HEK293 (cell line): ENCODE measurements at regions not wholly inside any gene's neighbourhood (a gene's known extent, or its start where the extent isn't known, plus 50 kb on each side); places are given as distances from the start of the nearest gene placed in this dataset.
"Not testable (repeated sequence)": the region's sequence is repeated elsewhere in the genome, so short reads cannot be mapped to it uniquely, and the experiment has no call there.

ENCODE experiments used
- CTCF ChIA-PET: fragments of 350-600 bp; formaldehyde crosslinking; extraction: SDS; loops from one replicate; lab custom pipeline; 2021; ENCODE audit warnings: antibody characterized with exemption; lab: Yijun Ruan, JAX
- POLR2A ChIA-PET: fragments of 300-600 bp; formaldehyde crosslinking; extraction: SDS; loops from one replicate; lab custom pipeline; 2020; ENCODE audit warnings: antibody characterized with exemption, inconsistent platforms; lab: Yijun Ruan, JAX
- H3K27ac ChIP-seq: fragments of 200-500 bp; sonication (Bioruptor generic); 2 replicates; pipeline ENCODE4 v1.5.1; 2014; ENCODE audit warnings: low read depth, low read length, control low read depth, inconsistent platforms; ENCODE audit errors: extremely low read depth
- H3K36me3 ChIP-seq, 2 experiments: fragments of 200-500 bp in 1 of 2; sonication (Bioruptor generic) in 1 of 2; 1 replicate in 1 of 2; 2 replicates in 1 of 2; pipeline ENCODE4 v1.5.1; 2014 to 2017; ENCODE audit warnings: inconsistent platforms in 2 of 2, low read length in 2 of 2; ENCODE audit not compliant: control insufficient read depth in 2 of 2, insufficient read depth in 1 of 2
- H3K4me1 ChIP-seq: fragments of 200-500 bp; sonication (Bioruptor generic); 2 replicates; pipeline ENCODE4 v1.5.1; 2014; ENCODE audit warnings: mild to moderate bottlenecking, low read length, inconsistent platforms; ENCODE audit not compliant: control insufficient read depth, insufficient read depth
- H3K4me3 ChIP-seq: 2 replicates; pipeline ENCODE4 v1.5.1; 2011; ENCODE audit warnings: low read depth, mild to moderate bottlenecking, control low read depth, low read length, moderate library complexity
- H3K9me3 ChIP-seq: fragments of 200-500 bp; sonication (Bioruptor generic); 2 replicates; pipeline ENCODE4 v1.5.1; 2014; ENCODE audit warnings: low read depth, low read length, inconsistent platforms; ENCODE audit not compliant: control insufficient read depth, insufficient read depth
- CTCF ChIP-seq: fragments of 450-650 bp; formaldehyde crosslinking; IDR thresholded peaks from 2 replicates; pipeline ENCODE4 v1.5.1; 2016; ENCODE audit warnings: missing biosample characterization, missing genetic modification characterization
- HOXD13 ChIP-seq: sonication (generic); formaldehyde crosslinking; IDR thresholded peaks from 2 replicates; pipeline ENCODE4 v1.8.0; 2022; ENCODE audit warnings: missing genetic modification reagents, borderline replicate concordance
- KLF10 ChIP-seq: fragments of 450-650 bp; IDR thresholded peaks from 2 replicates; pipeline ENCODE4 v1.5.1; 2018; ENCODE audit warnings: missing biosample characterization, mild to moderate bottlenecking, missing genetic modification characterization
- MZF1 ChIP-seq: fragments of 450-650 bp; formaldehyde crosslinking; IDR thresholded peaks from 2 replicates; pipeline ENCODE4 v1.5.1; 2017; ENCODE audit warnings: missing biosample characterization, missing genetic modification characterization, borderline replicate concordance
- ZBTB26 ChIP-seq: fragments of 450-650 bp; formaldehyde crosslinking; optimal IDR thresholded peaks from 2 replicates; pipeline ENCODE3; 2016; ENCODE audit warnings: missing biosample characterization, mild to moderate bottlenecking, missing genetic modification characterization
- ZEB2 ChIP-seq: fragments of 450-650 bp; formaldehyde crosslinking; IDR thresholded peaks from 2 replicates; pipeline ENCODE4 v1.5.1; 2016; ENCODE audit warnings: missing biosample characterization, missing genetic modification characterization
- ZIC2 ChIP-seq: fragments of 450-650 bp; formaldehyde crosslinking; IDR thresholded peaks from 2 replicates; pipeline ENCODE4 v1.5.1; 2016; ENCODE audit warnings: missing biosample characterization, missing genetic modification characterization
- ZNF146 ChIP-seq: fragments of 450-650 bp; formaldehyde crosslinking; IDR thresholded peaks from 2 replicates; pipeline ENCODE4 v1.5.1; 2016; ENCODE audit warnings: missing biosample characterization, missing genetic modification characterization
- ZNF221 ChIP-seq: fragments of 450-650 bp; formaldehyde crosslinking; IDR thresholded peaks from 2 replicates; pipeline ENCODE4 v1.5.1; 2017; ENCODE audit warnings: missing biosample characterization, missing genetic modification characterization, borderline replicate concordance
- ZNF302 ChIP-seq: fragments of 450-650 bp; formaldehyde crosslinking; IDR thresholded peaks from 2 replicates; pipeline ENCODE4 v1.5.1; 2016; ENCODE audit warnings: missing biosample characterization, missing genetic modification characterization, low read depth
- ZNF335 ChIP-seq: fragments of 450-650 bp; formaldehyde crosslinking; conservative IDR thresholded peaks from 2 replicates; pipeline ENCODE4 v1.5.1; 2016; ENCODE audit warnings: missing biosample characterization, missing genetic modification characterization
- ZNF391 ChIP-seq: fragments of 450-650 bp; formaldehyde crosslinking; IDR thresholded peaks from 2 replicates; pipeline ENCODE4 v1.5.1; 2016; ENCODE audit warnings: low read depth, missing biosample characterization, missing genetic modification characterization, borderline replicate concordance
- ZNF514 ChIP-seq: fragments of 450-650 bp; formaldehyde crosslinking; IDR thresholded peaks from 2 replicates; pipeline ENCODE4 v1.5.1; 2016; ENCODE audit warnings: missing biosample characterization, missing genetic modification characterization
- ZNF548 ChIP-seq: fragments of 450-650 bp; formaldehyde crosslinking; IDR thresholded peaks from 2 replicates; pipeline ENCODE4 v1.5.1; 2016; ENCODE audit warnings: missing biosample characterization, missing genetic modification characterization
- ZNF621 ChIP-seq: fragments of 450-650 bp; formaldehyde crosslinking; IDR thresholded peaks from 2 replicates; pipeline ENCODE4 v1.5.1; 2017; ENCODE audit warnings: missing biosample characterization, missing genetic modification characterization
- ZNF629 ChIP-seq: fragments of 450-650 bp; formaldehyde crosslinking; IDR thresholded peaks from 2 replicates; pipeline ENCODE4 v1.5.1; 2017; ENCODE audit warnings: missing biosample characterization, missing genetic modification characterization
- ZNF639 ChIP-seq: fragments of 450-650 bp; formaldehyde crosslinking; IDR thresholded peaks from 2 replicates; pipeline ENCODE4 v1.5.1; 2016; ENCODE audit warnings: missing biosample characterization, missing genetic modification characterization
- ZNF768 ChIP-seq: fragments of 450-650 bp; formaldehyde crosslinking; IDR thresholded peaks from 2 replicates; pipeline ENCODE4 v1.5.1; 2018; ENCODE audit warnings: missing biosample characterization, mild to moderate bottlenecking, missing genetic modification characterization
- ZSCAN4 ChIP-seq: fragments of 450-650 bp; formaldehyde crosslinking; IDR thresholded peaks from 2 replicates; pipeline ENCODE4 v1.5.1; 2017; ENCODE audit warnings: missing biosample characterization, missing genetic modification characterization

GRCh38 chr7:85681241-85681640 is 494.4 kb upstream of the SEMA3D start (continued):
- TF ChIP-seq MZF1 (tag by site-specific recombination) (no peak), KLF10 (tag by site-specific recombination) (no peak), ZNF629 (tag by site-specific recombination) (no peak), ZNF391 (tag by site-specific recombination) (no peak)

- H3K4me3 ChIP-seq, H3K36me3 ChIP-seq, H3K27ac ChIP-seq, H3K4me1 ChIP-seq, H3K9me3 ChIP-seq, CTCF ChIA-PET, POLR2A ChIA-PET: not testable (repeated sequence)
- TF ChIP-seq ZNF146 = peak; percentile 57; the same call in 1 of the 2 replicates
Measured at GRCh38 chr7:85675093-85675492, 488.2 kb upstream of the SEMA3D start.

- ChIA-PET POLR2A (no interaction called here), CTCF (interaction anchor here (0.6 kb wide), 1 partner anchor 36 kb away, joined by 3 read pairs; no protein-coding TSS in a partner anchor)
Measured at GRCh38 chr7:85673876-85674275, 487.0 kb upstream of the SEMA3D start.

More at GRCh38 chr7:85673876-85674275, 487.0 kb upstream of the SEMA3D start:
- no peaks in the 10 kb centered on the region for H3K9me3 ChIP-seq
- H3K4me3 ChIP-seq = no peak overlapping the region
- no peak overlapping the region for H3K27ac ChIP-seq
- TF ChIP-seq ZNF639 (no peak), ZNF548 (tag by site-specific recombination) (no peak), ZNF335 (tag by site-specific recombination) (no peak), ZNF302 (tag by site-specific recombination) (no peak), ZNF621 (tag by site-specific recombination) (no peak), ZNF768 (tag by site-specific recombination) (no peak), ZBTB26 (tag by site-specific recombination) (no peak), ZSCAN4 (tag by site-specific recombination) (no peak), ZNF514 (tag by site-specific recombination) (no peak), ZEB2 (tag by site-specific recombination) (no peak), ZIC2 (no peak), ZNF221 (tag by site-specific recombination) (no peak), CTCF (no peak), HOXD13 (CRISPR knock-in tag) (no peak)
- no peaks in the 10 kb centered on the region for H3K4me1 ChIP-seq
- no peaks in the 10 kb centered on the region for H3K36me3 ChIP-seq
